ENCODE measurements at regions not wholly inside any gene's neighbourhood (a gene's known extent, or its start where the extent isn't known, plus 50 kb on each side); places are given as distances from the start of the nearest gene placed in this dataset.

- H2AFZ ChIP-seq (ENCODE audit: low read depth, low read length), result no peak overlapping the region
- no peaks in the 10 kb centered on the region for H3K36me3 Mint-ChIP-seq (ENCODE audit: low read depth, unreplicated experiment)
- no peaks in the 10 kb centered on the region for H3K27me3 Mint-ChIP-seq (ENCODE audit: low read depth, unreplicated experiment)
- H3K27me3 ChIP-seq (ENCODE audit: insufficient read depth, low read length), result no peaks in the 10 kb centered on the region
- no peak overlapping the region for H3K9ac ChIP-seq (ENCODE audit: low read length)
- H3K4me2 ChIP-seq (ENCODE audit: low read length), result no peak overlapping the region
- no peaks in the 10 kb centered on the region for H3K9me3 ChIP-seq (ENCODE audit: insufficient read depth, low read depth, low read length)
- H3K9me3 Mint-ChIP-seq (ENCODE audit: unreplicated experiment), result peaks cover 2% of the 10 kb centered on the region
- H3K4me1 Mint-ChIP-seq (ENCODE audit: low read depth, unreplicated experiment), result peaks cover 26% of the 10 kb centered on the region
- no peaks in the 10 kb centered on the region for H4K20me1 ChIP-seq (ENCODE audit: insufficient read depth, low read length)
- no peak overlapping the region for H3K27ac ChIP-seq (ENCODE audit: low read depth, low read length)
- TF ChIP-seq CTCF (IDR thresholded peaks at IDR 0.05; ENCODE audit: insufficient read depth, low read depth, low read length), result no peak
- no peak for TF ChIP-seq EZH2 (IDR thresholded peaks at IDR 0.05; ENCODE audit: insufficient read depth, low read length)
- H3K4me3 Mint-ChIP-seq (ENCODE audit: unreplicated experiment), result no peak overlapping the region
- no peak for DNase-seq (ENCODE audit: low read depth)
- peaks cover 10% of the 10 kb centered on the region for H3K4me1 ChIP-seq (ENCODE audit: insufficient read depth, low read length)
- no peaks in the 10 kb centered on the region for H3K36me3 ChIP-seq (ENCODE audit: insufficient read depth, low read length)
- FAIRE-seq, result no peak
- no peak overlapping the region for H3K27ac Mint-ChIP-seq (ENCODE audit: unreplicated experiment)
- H3K4me3 ChIP-seq (ENCODE audit: insufficient read depth, low read depth, low read length), result no peak overlapping the region
- no peaks in the 10 kb centered on the region for H3K79me2 ChIP-seq (ENCODE audit: insufficient read depth, low read length)
These were observed 60.6 kb downstream of the SCG2 start for GRCh38 chr2:223541546-223541945.

DNA sequence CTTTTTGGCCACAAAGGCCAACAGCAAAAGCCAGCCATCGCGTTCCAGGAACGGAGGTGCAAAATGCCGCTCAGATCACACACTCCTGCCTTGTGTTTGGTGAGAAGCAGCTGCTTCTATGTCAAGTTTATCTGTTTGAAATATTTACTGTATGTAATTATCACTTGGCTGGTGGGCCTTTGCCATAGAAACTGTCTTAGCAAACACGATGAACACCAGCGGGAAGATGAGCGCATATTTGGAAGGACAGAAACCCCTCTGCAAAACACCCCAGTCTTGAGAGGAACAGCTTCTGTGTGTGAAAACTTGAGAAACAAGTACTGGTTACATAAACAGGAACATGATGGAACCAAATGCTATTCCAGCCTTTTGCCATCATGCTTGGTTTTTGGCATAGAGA lies 59.7 kb downstream of the SCG2 start:
- no peaks in the 10 kb centered on the region for H3K79me2 ChIP-seq (ENCODE audit: insufficient read depth, low read length)
- H3K36me3 ChIP-seq (ENCODE audit: insufficient read depth, low read length), result no peaks in the 10 kb centered on the region
- H3K4me3 ChIP-seq (ENCODE audit: insufficient read depth, low read depth, low read length), result no peak overlapping the region
- no peak overlapping the region for H3K27ac ChIP-seq (ENCODE audit: low read depth, low read length)
- H3K27me3 Mint-ChIP-seq (ENCODE audit: low read depth, unreplicated experiment), result no peaks in the 10 kb centered on the region
- no peaks in the 10 kb centered on the region for H3K27me3 ChIP-seq (ENCODE audit: insufficient read depth, low read length)
- no peak overlapping the region for H3K27ac Mint-ChIP-seq (ENCODE audit: unreplicated experiment)
- H3K36me3 Mint-ChIP-seq (ENCODE audit: low read depth, unreplicated experiment), result no peaks in the 10 kb centered on the region
- no peak overlapping the region for H3K9ac ChIP-seq (ENCODE audit: low read length)
- TF ChIP-seq CTCF (IDR thresholded peaks at IDR 0.05; ENCODE audit: insufficient read depth, low read depth, low read length), result no peak
- no peak for TF ChIP-seq EZH2 (IDR thresholded peaks at IDR 0.05; ENCODE audit: insufficient read depth, low read length)
- H2AFZ ChIP-seq (ENCODE audit: low read depth, low read length), result no peak overlapping the region
- peaks cover 18% of the 10 kb centered on the region for H3K4me1 Mint-ChIP-seq (ENCODE audit: low read depth, unreplicated experiment)
- H3K4me1 ChIP-seq (ENCODE audit: insufficient read depth, low read length), result peaks cover 10% of the 10 kb centered on the region
- DNase-seq (ENCODE audit: low read depth) (no peak), FAIRE-seq (no peak)
- no peak overlapping the region for H3K4me2 ChIP-seq (ENCODE audit: low read length)
- H3K9me3 ChIP-seq (ENCODE audit: insufficient read depth, low read depth, low read length), result no peaks in the 10 kb centered on the region
- no peak overlapping the region for H3K4me3 Mint-ChIP-seq (ENCODE audit: unreplicated experiment)
- peaks cover 2% of the 10 kb centered on the region for H3K9me3 Mint-ChIP-seq (ENCODE audit: unreplicated experiment)
- no peaks in the 10 kb centered on the region for H4K20me1 ChIP-seq (ENCODE audit: insufficient read depth, low read length)

DNA sequence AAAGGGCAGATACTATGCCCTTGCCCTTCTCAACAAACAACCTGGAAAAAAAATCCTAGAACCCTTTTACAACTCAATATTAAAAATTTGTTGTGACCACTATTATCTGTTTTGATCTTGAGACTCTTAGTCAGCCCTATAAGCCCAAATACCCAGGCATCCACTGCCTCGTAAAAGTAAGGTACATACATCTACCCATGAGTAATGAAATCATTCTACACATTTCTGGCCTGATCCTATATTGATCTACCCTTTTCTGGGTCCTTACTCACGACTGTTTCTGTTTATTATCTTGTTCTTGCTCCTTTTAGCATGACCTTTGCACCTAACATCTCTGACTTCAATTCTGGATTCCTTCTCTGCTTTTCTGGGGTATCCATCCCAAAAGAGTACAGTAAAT lies 56.8 kb downstream of the SCG2 start:
- H3K4me3 ChIP-seq (ENCODE audit: insufficient read depth, low read depth, low read length), result no peak overlapping the region
- H3K4me1 Mint-ChIP-seq (ENCODE audit: low read depth, unreplicated experiment), result peaks cover 14% of the 10 kb centered on the region
- TF ChIP-seq CTCF (IDR thresholded peaks at IDR 0.05; ENCODE audit: insufficient read depth, low read depth, low read length) (no peak), EZH2 (IDR thresholded peaks at IDR 0.05; ENCODE audit: insufficient read depth, low read length) (no peak)
- H4K20me1 ChIP-seq (ENCODE audit: insufficient read depth, low read length), result no peaks in the 10 kb centered on the region
- no peaks in the 10 kb centered on the region for H3K36me3 Mint-ChIP-seq (ENCODE audit: low read depth, unreplicated experiment)
- H3K9ac ChIP-seq (ENCODE audit: low read length), result no peak overlapping the region
- no peaks in the 10 kb centered on the region for H3K79me2 ChIP-seq (ENCODE audit: insufficient read depth, low read length)
- H3K27ac Mint-ChIP-seq (ENCODE audit: unreplicated experiment), result no peak overlapping the region
- peaks cover 2% of the 10 kb centered on the region for H3K9me3 Mint-ChIP-seq (ENCODE audit: unreplicated experiment)
- FAIRE-seq (no peak), DNase-seq (ENCODE audit: low read depth) (no peak)
- no peak overlapping the region for H3K4me2 ChIP-seq (ENCODE audit: low read length)
- no peaks in the 10 kb centered on the region for H3K27me3 ChIP-seq (ENCODE audit: insufficient read depth, low read length)
- H3K27ac ChIP-seq (ENCODE audit: low read depth, low read length), result no peak overlapping the region
- no peak overlapping the region for H3K4me3 Mint-ChIP-seq (ENCODE audit: unreplicated experiment)
- no peaks in the 10 kb centered on the region for H3K36me3 ChIP-seq (ENCODE audit: insufficient read depth, low read length)
- no peaks in the 10 kb centered on the region for H3K27me3 Mint-ChIP-seq (ENCODE audit: low read depth, unreplicated experiment)
- peaks cover 18% of the 10 kb centered on the region for H3K4me1 ChIP-seq (ENCODE audit: insufficient read depth, low read length)
- H3K9me3 ChIP-seq (ENCODE audit: insufficient read depth, low read depth, low read length), result no peaks in the 10 kb centered on the region
- H2AFZ ChIP-seq (ENCODE audit: low read depth, low read length), result no peak overlapping the region
